B cell (primary cell): ENCODE measurements at regions not wholly inside any gene's neighbourhood (a gene's known extent, or its start where the extent isn't known, plus 50 kb on each side); places are given as distances from the start of the nearest gene placed in this dataset.

Source experiments
- ATAC-seq: fragments of 200-7000 bp; cut with Tn5 transposase; one replicate; pipeline ENCODE4 v1.10.0; 2021; ENCODE audit warnings: low read depth, mild to moderate bottlenecking, moderate number of reproducible peaks, moderate library complexity
- CTCF ChIA-PET: fragments of 350-600 bp; sonication (Branson Sonifier 250); formaldehyde crosslinking; loops from one replicate; lab custom pipeline; 2021; ENCODE audit warnings: antibody characterized with exemption, inconsistent platforms; lab: Charles Lee
- POLR2A ChIA-PET: fragments of 350-600 bp; sonication (Branson Sonifier 250); formaldehyde crosslinking; loops from one replicate; lab custom pipeline; 2021; ENCODE audit warnings: antibody characterized with exemption; lab: Charles Lee
- DNase-seq: peaks from one replicate; pipeline ENCODE4 v3.0.0; 2013
- H2AFZ ChIP-seq: 2 replicates; pipeline ENCODE4 v1.6.1; 2012; ENCODE audit warnings: mild to moderate bottlenecking, low read depth, low read length; ENCODE audit not compliant: insufficient read depth, poor library complexity, severe bottlenecking
- H3K27ac ChIP-seq, 2 donors: 1 replicate in 1 of 2; 2 replicates in 1 of 2; pipeline ENCODE4 v1.5.1; 2012 to 2013; ENCODE audit warnings: low read length in 2 of 2, mild to moderate bottlenecking in 2 of 2, moderate library complexity in 1 of 2
- H3K27me3 ChIP-seq, 4 experiments: fragments of 200-600 bp in 1 of 4; sonication (generic) in 1 of 4; replicated peaks in 1 of 4; 1 replicate in 2 of 4; 2 replicates in 2 of 4; pipeline versions ENCODE4 v1.6.1 to v1.7.0; 2013 to 2016; ENCODE audit warnings: low read length in 3 of 4, mild to moderate bottlenecking in 2 of 4, mixed read lengths in 1 of 4, moderate library complexity in 1 of 4; ENCODE audit not compliant: insufficient read depth in 4 of 4, control insufficient read depth in 3 of 4; ENCODE audit errors: control extremely low read depth in 1 of 4
- H3K36me3 ChIP-seq, 2 experiments: replicated peaks in 1 of 2; 1 replicate in 1 of 2; 2 replicates in 1 of 2; pipeline versions ENCODE4 v1.6.1 to v1.7.1; 2013; ENCODE audit warnings: low read length in 1 of 2; ENCODE audit not compliant: insufficient read depth in 2 of 2, control insufficient read depth in 1 of 2; ENCODE audit errors: control extremely low read depth in 1 of 2, extremely low read depth in 1 of 2
- H3K4me1 ChIP-seq, 2 donors: fragments of 200-600 bp in 1 of 2; sonication (generic) in 1 of 2; 1 replicate in 1 of 2; 2 replicates in 1 of 2; pipeline versions ENCODE4 v1.5.1 to v1.6.1; 2013 to 2017; ENCODE audit warnings: low read length in 2 of 2; ENCODE audit not compliant: control insufficient read depth in 2 of 2, insufficient read depth in 2 of 2
- H3K4me2 ChIP-seq: replicated peaks from 2 replicates; pipeline ENCODE3; 2012; ENCODE audit warnings: mild to moderate bottlenecking, low read depth, low read length; ENCODE audit not compliant: poor library complexity, severe bottlenecking
- H3K4me3 ChIP-seq, 5 experiments: fragments of 200-600 bp in 1 of 5; sonication (generic) in 1 of 5; 1 replicate in 3 of 5; 2 replicates in 2 of 5; pipeline versions ENCODE4 v1.5.1 to v1.7.0; 2011 to 2016; ENCODE audit warnings: low read length in 4 of 5, mild to moderate bottlenecking in 4 of 5, low read depth in 2 of 5, control low read depth in 1 of 5, moderate library complexity in 1 of 5; ENCODE audit not compliant: insufficient read depth in 1 of 5; ENCODE audit errors: control extremely low read depth in 1 of 5, extremely low read depth in 1 of 5
- H3K79me2 ChIP-seq: fragments of 200-600 bp; sonication (generic); one replicate; pipeline ENCODE4 v1.6.0; 2016; ENCODE audit warnings: low read length; ENCODE audit not compliant: control insufficient read depth, insufficient read depth
- H3K9ac ChIP-seq: fragments of 200-600 bp; sonication (generic); 2 replicates; pipeline ENCODE4 v1.6.1; 2017; ENCODE audit warnings: mild to moderate bottlenecking, low read length, moderate library complexity
- H3K9me3 ChIP-seq, 3 donors: one replicate each; pipeline versions ENCODE4 v1.6.1 to v1.7.1; 2013; ENCODE audit warnings: low read length in 2 of 3; ENCODE audit not compliant: control insufficient read depth in 2 of 3, insufficient read depth in 1 of 3; ENCODE audit errors: control extremely low read depth in 1 of 3
- H4K20me1 ChIP-seq: 2 replicates; pipeline ENCODE4 v1.6.0; 2012; ENCODE audit warnings: mild to moderate bottlenecking, low read length; ENCODE audit not compliant: insufficient read depth, control insufficient read depth, poor library complexity, severe bottlenecking
- H3K27ac Mint-ChIP-seq: one replicate; pipeline ENCODE4 v1.8.0; 2021; ENCODE audit warnings: mixed read lengths
- H3K27me3 Mint-ChIP-seq: one replicate; pipeline ENCODE4 v1.8.0; 2021; ENCODE audit warnings: mixed read lengths
- H3K4me1 Mint-ChIP-seq: one replicate; pipeline ENCODE4 v1.8.0; 2021; ENCODE audit warnings: mixed read lengths
- H3K4me3 Mint-ChIP-seq: one replicate; pipeline ENCODE4 v1.8.0; 2021; ENCODE audit warnings: mixed read lengths
- H3K9me3 Mint-ChIP-seq: one replicate; pipeline ENCODE4 v1.8.0; 2022; ENCODE audit warnings: mixed read lengths; ENCODE audit not compliant: insufficient read depth
- EZH2 ChIP-seq: IDR thresholded peaks from 2 replicates; pipeline ENCODE4 v1.6.1; 2012; ENCODE audit warnings: borderline replicate concordance, low read depth, mild to moderate bottlenecking, moderate library complexity, low read length; ENCODE audit not compliant: insufficient read depth, poor library complexity, severe bottlenecking
- WGBS: methylation state at CpG from one replicate; pipeline ENCODE4 v1.1.5; 2013; ENCODE audit warnings: missing lambda C conversion rate; ENCODE audit not compliant: insufficient coverage; 5-methylcytosine and 5-hydroxymethylcytosine counted together
- intact Hi-C: fragments of 100-400 bp; cut with micrococcal nuclease; formaldehyde crosslinking; loops from one replicate; pipeline ENCODE4 v1.10.0; 2022
- TF ChIP-seq, protein P1 (sequence below): fragments of 200-600 bp; IDR thresholded peaks from one replicate; pipeline ENCODE4 v1.8.0; 2022; ENCODE audit warnings: antibody characterized with exemption, mild to moderate bottlenecking

DNA sequence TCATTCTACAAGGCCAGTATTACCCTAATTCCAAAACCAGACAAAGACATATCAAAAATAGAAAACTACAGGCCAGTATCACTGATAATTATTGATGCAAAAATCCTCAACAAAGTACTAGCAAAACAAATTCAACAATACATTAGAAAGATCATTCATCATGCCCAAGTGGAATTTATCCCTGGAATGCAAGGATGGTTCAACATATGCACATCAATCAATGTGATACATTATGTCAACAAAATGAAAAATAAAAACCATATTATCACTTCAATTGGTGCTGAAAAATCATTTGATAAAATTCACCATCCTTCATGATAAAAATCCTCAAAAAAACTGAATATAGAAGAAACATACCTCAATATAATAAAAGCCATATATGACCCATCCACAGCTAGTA lies 115.2 kb upstream of the SLC27A6 start:
- Histone ChIP-seq H3K4me1 (no peaks in the 10 kb centered on the region), H3K4me3 (no peak overlapping the region), H4K20me1 (no peaks in the 10 kb centered on the region), H3K27ac (no peak overlapping the region), H3K79me2 (no peaks in the 10 kb centered on the region), H2AFZ (no peak overlapping the region), H3K27me3 (no peaks in the 10 kb centered on the region), H3K9ac (no peak overlapping the region), H3K36me3 (no peaks in the 10 kb centered on the region), H3K9me3 (peaks cover 0 to 7% (median 5%) of the 10 kb centered on the region in 3 donors), H3K4me2 (no peak overlapping the region)
- ATAC-seq (no peak), DNase-seq (no peak)
- intact Hi-C loops = no loop called here
- Mint-ChIP-seq H3K27ac (no peak overlapping the region), H3K4me1 (no peaks in the 10 kb centered on the region), H3K9me3 (peaks cover 7% of the 10 kb centered on the region), H3K27me3 (no peaks in the 10 kb centered on the region), H3K4me3 (no peak overlapping the region)
- ChIA-PET POLR2A (no interaction called here), CTCF (no interaction called here)
- no peak for TF ChIP-seq EZH2
- TF ChIP-seq, protein P1, sequence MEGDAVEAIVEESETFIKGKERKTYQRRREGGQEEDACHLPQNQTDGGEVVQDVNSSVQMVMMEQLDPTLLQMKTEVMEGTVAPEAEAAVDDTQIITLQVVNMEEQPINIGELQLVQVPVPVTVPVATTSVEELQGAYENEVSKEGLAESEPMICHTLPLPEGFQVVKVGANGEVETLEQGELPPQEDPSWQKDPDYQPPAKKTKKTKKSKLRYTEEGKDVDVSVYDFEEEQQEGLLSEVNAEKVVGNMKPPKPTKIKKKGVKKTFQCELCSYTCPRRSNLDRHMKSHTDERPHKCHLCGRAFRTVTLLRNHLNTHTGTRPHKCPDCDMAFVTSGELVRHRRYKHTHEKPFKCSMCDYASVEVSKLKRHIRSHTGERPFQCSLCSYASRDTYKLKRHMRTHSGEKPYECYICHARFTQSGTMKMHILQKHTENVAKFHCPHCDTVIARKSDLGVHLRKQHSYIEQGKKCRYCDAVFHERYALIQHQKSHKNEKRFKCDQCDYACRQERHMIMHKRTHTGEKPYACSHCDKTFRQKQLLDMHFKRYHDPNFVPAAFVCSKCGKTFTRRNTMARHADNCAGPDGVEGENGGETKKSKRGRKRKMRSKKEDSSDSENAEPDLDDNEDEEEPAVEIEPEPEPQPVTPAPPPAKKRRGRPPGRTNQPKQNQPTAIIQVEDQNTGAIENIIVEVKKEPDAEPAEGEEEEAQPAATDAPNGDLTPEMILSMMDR = no peak

DNA sequence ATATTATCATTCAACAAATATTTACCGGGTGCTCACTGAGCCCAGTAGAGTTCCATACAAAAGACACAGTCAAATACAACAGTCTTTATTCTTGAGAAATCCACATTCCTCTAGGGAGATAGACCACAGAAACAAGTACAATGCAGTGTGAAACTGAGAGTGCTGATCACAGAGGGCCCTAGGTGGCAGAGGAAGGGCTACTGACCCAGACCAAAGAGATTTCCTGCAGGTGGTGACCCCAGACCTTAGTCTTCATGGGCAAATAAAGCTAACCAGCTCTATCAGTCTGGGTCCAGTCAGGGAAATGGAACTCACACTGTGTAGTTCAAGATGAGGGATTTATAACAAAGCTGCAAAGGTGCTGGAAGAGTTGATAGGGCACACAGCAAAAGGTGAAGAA lies 110.4 kb upstream of the SLC27A6 start:
- no CpG with 5 or more reads among the region's 1 CpG for WGBS
- Mint-ChIP-seq H3K27me3 (no peaks in the 10 kb centered on the region), H3K4me1 (no peaks in the 10 kb centered on the region), H3K27ac (no peak overlapping the region), H3K4me3 (no peak overlapping the region), H3K9me3 (peaks cover 7% of the 10 kb centered on the region)
- ATAC-seq (no peak), DNase-seq (no peak)
- POLR2A ChIA-PET = no interaction called here
- Histone ChIP-seq H3K27ac (no peak overlapping the region), H3K9me3 (peaks cover 0 to 4% (median 0%) of the 10 kb centered on the region in 3 donors), H2AFZ (no peak overlapping the region), H3K27me3 (no peaks in the 10 kb centered on the region), H3K36me3 (no peaks in the 10 kb centered on the region), H3K4me3 (no peak overlapping the region), H3K9ac (no peak overlapping the region), H3K4me2 (no peak overlapping the region), H4K20me1 (no peaks in the 10 kb centered on the region), H3K79me2 (no peaks in the 10 kb centered on the region), H3K4me1 (no peaks in the 10 kb centered on the region)
- TF ChIP-seq, protein P1 = no peak
- TF ChIP-seq EZH2 = no peak
- intact Hi-C loops = no loop called here
- CTCF ChIA-PET = no interaction called here
